Hepatocyte (in vitro differentiated cells): ENCODE measurements at regions not wholly inside any gene's neighbourhood (a gene's known extent, or its start where the extent isn't known, plus 50 kb on each side); places are given as distances from the start of the nearest gene placed in this dataset.

Experiments used
- DNase-seq: peaks from one replicate; pipeline ENCODE4 v3.0.0-alpha.2; 2016; ENCODE audit warnings: low spot score
- H2AFZ ChIP-seq: fragments of 200-600 bp; sonication (generic); 2 replicates; pipeline ENCODE4 v1.6.0; 2016; ENCODE audit warnings: antibody characterized with exemption, mild to moderate bottlenecking
- H3K27ac ChIP-seq: fragments of 200-600 bp; sonication (generic); 2 replicates; pipeline ENCODE4 v1.5.1; 2016; ENCODE audit warnings: mild to moderate bottlenecking
- H3K27me3 ChIP-seq: fragments of 200-600 bp; sonication (generic); 2 replicates; pipeline ENCODE4 v1.6.1; 2016
- H3K36me3 ChIP-seq: fragments of 200-600 bp; sonication (generic); replicated peaks from 2 replicates; pipeline ENCODE4 v1.5.1; 2016; ENCODE audit warnings: low read depth; ENCODE audit not compliant: insufficient read depth
- H3K4me1 ChIP-seq: fragments of 200-600 bp; sonication (generic); 2 replicates; pipeline ENCODE4 v1.5.1; 2016; ENCODE audit warnings: mild to moderate bottlenecking, moderate library complexity; ENCODE audit not compliant: insufficient read depth
- H3K4me2 ChIP-seq: fragments of 200-600 bp; sonication (generic); 2 replicates; pipeline ENCODE4 v1.6.0; 2016
- H3K4me3 ChIP-seq: fragments of 200-600 bp; sonication (generic); 2 replicates; pipeline ENCODE4 v1.5.1; 2016; ENCODE audit warnings: mild to moderate bottlenecking
- H3K79me2 ChIP-seq: fragments of 200-600 bp; sonication (generic); 2 replicates; pipeline ENCODE4 v1.6.0; 2017; ENCODE audit warnings: mild to moderate bottlenecking
- H3K9me2 ChIP-seq: fragments of 200-600 bp; sonication (generic); replicated peaks from 2 replicates; pipeline ENCODE4 v1.6.0; 2017; ENCODE audit warnings: mild to moderate bottlenecking; ENCODE audit not compliant: insufficient read depth
- H3K9me3 ChIP-seq: fragments of 200-600 bp; sonication (generic); 2 replicates; pipeline ENCODE4 v1.5.1; 2016; ENCODE audit warnings: low read depth, mild to moderate bottlenecking
- H4K20me1 ChIP-seq: fragments of 200-600 bp; sonication (generic); 2 replicates; pipeline ENCODE4 v1.6.0; 2016; ENCODE audit warnings: mild to moderate bottlenecking; ENCODE audit not compliant: insufficient read depth, poor library complexity, severe bottlenecking
- CTCF ChIP-seq: fragments of 200-600 bp; sonication (generic); IDR thresholded peaks from 2 replicates; pipeline ENCODE4 v1.5.1; 2016; ENCODE audit warnings: antibody characterized with exemption, mild to moderate bottlenecking; ENCODE audit not compliant: poor library complexity
- EZH2 ChIP-seq: fragments of 200-600 bp; sonication (generic); IDR thresholded peaks from 2 replicates; pipeline ENCODE4 v1.6.1; 2016; ENCODE audit warnings: antibody characterized with exemption, mild to moderate bottlenecking, borderline replicate concordance
- EZH2phosphoT487 ChIP-seq: fragments of 200-600 bp; sonication (generic); IDR thresholded peaks from one replicate; pipeline ENCODE4 v1.6.1; 2018; ENCODE audit warnings: antibody characterized with exemption, mild to moderate bottlenecking, low read depth, moderate library complexity; ENCODE audit not compliant: unreplicated experiment, severe bottlenecking
- WGBS: methylation state at CpG from one replicate; pipeline ENCODE4 v1.1.6; 2016; ENCODE audit warnings: low lambda C conversion rate; ENCODE audit errors: missing lambda C conversion rate; 5-methylcytosine and 5-hydroxymethylcytosine counted together

GRCh38 chr6:170459451-170459850 lies 93.7 kb downstream of the PSMB1 start:
- Histone ChIP-seq H3K4me3 (no peak overlapping the region), H3K27ac (no peak overlapping the region), H2AFZ (no peak overlapping the region), H3K4me1 (no peaks in the 10 kb centered on the region), H4K20me1 (no peaks in the 10 kb centered on the region), H3K9me2 (no peaks in the 10 kb centered on the region), H3K27me3 (peaks cover 7% of the 10 kb centered on the region), H3K36me3 (no peaks in the 10 kb centered on the region), H3K9me3 (no peaks in the 10 kb centered on the region), H3K4me2 (no peak overlapping the region), H3K79me2 (no peaks in the 10 kb centered on the region)
- TF ChIP-seq EZH2 (no peak), CTCF (no peak), EZH2phosphoT487 (no peak)
- DNase-seq, result no peak
- WGBS, result 71% methylated on average over 6 of the region's 6 CpGs

GRCh38 chr6:170456886-170457698 lies 96.0 kb downstream of the PSMB1 start:
- H3K4me3 ChIP-seq, result no peak overlapping the region
- 88% methylated on average over 11 of the region's 11 CpGs for WGBS
- no peaks in the 10 kb centered on the region for H3K4me1 ChIP-seq
- no peaks in the 10 kb centered on the region for H3K79me2 ChIP-seq
- DNase-seq, result no peak
- no peaks in the 10 kb centered on the region for H3K9me2 ChIP-seq
- no peaks in the 10 kb centered on the region for H3K36me3 ChIP-seq
- peaks cover 7% of the 10 kb centered on the region for H3K27me3 ChIP-seq
- H2AFZ ChIP-seq, result no peak overlapping the region
- no peaks in the 10 kb centered on the region for H3K9me3 ChIP-seq
- H3K4me2 ChIP-seq, result no peak overlapping the region
- H4K20me1 ChIP-seq, result no peaks in the 10 kb centered on the region
- H3K27ac ChIP-seq, result no peak overlapping the region
- TF ChIP-seq EZH2 (no peak), EZH2phosphoT487 (no peak), CTCF (no peak)
